HG03139 (cell line): ENCODE measurements at regions not wholly inside any gene's neighbourhood (a gene's known extent, or its start where the extent isn't known, plus 50 kb on each side); places are given as distances from the start of the nearest gene placed in this dataset.
"Not testable (repeated sequence)": the region's sequence is repeated elsewhere in the genome, so short reads cannot be mapped to it uniquely, and the experiment has no call there.

Experiments used
- ATAC-seq: cut with Tn5 transposase; IDR thresholded peaks from one replicate; pipeline ENCODE4 v1.9.1; 2021; ENCODE audit not compliant: unreplicated experiment

- no peak for ATAC-seq
Measured at GRCh38 chr21:33994373-33994772, 78.8 kb upstream of the ATP5PO start.

GRCh38 chr21:33993286-33994231 is 78.0 kb upstream of the ATP5PO start:
- ATAC-seq, result no peak

GRCh38 chr21:33992412-33992811 is 76.8 kb upstream of the ATP5PO start:
- not testable (repeated sequence) for ATAC-seq

- ATAC-seq, result no peak
Measured at GRCh38 chr21:33991133-33991532, 75.5 kb upstream of the ATP5PO start.

- no peak for ATAC-seq
Measured at GRCh38 chr21:33989440-33989839, 73.8 kb upstream of the ATP5PO start.

GRCh38 chr21:33988237-33989017 is 72.8 kb upstream of the ATP5PO start:
- ATAC-seq, result no peak

GRCh38 chr21:33987461-33987860 is 71.9 kb upstream of the ATP5PO start:
- no peak for ATAC-seq

GRCh38 chr21:33985117-33986050 is 69.8 kb upstream of the ATP5PO start:
- ATAC-seq, result no peak

GRCh38 chr21:33984021-33984481 is 68.4 kb upstream of the ATP5PO start:
- ATAC-seq, result no peak

GRCh38 chr21:33981391-33982101 is 65.9 kb upstream of the ATP5PO start:
- ATAC-seq, result no peak

- no peak for ATAC-seq
Measured at GRCh38 chr21:33980276-33980916, 64.8 kb upstream of the ATP5PO start.

- ATAC-seq, result no peak
Measured at GRCh38 chr21:33978585-33978984, 63.0 kb upstream of the ATP5PO start.

- ATAC-seq, result no peak
Measured at GRCh38 chr21:33977721-33978369, 62.2 kb upstream of the ATP5PO start.

GRCh38 chr21:33977017-33977720 is 61.6 kb upstream of the ATP5PO start:
- ATAC-seq, result no peak

- peak; percentile 38 for ATAC-seq
Measured at GRCh38 chr21:33976082-33977016, 60.7 kb upstream of the ATP5PO start.

- ATAC-seq, result peak; percentile 79
Measured at GRCh38 chr21:33975548-33976081, 60.0 kb upstream of the ATP5PO start.
